ENCODE measurements at regions not wholly inside any gene's neighbourhood (a gene's known extent, or its start where the extent isn't known, plus 50 kb on each side); places are given as distances from the start of the nearest gene placed in this dataset.

DNA sequence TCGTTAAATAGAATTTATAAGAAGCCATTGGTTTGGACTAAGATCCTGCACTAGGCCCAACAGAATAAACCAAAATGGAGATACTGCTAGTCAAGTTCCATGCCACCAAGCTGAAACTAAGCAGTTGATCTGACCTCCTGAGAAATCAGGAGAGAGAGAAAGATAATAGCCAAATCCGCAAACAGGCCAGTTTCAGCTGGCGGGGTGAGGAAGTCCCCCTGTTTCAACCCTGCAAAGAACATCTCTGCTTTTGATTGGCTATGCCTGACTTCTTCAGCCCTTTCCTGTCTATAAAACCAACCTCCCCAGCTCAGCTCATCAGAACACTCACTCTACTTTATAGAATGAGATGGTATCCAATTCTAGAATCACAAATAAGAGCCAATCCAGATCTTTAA lies 543.3 kb upstream of the ID2 start:
- Mint-ChIP-seq H3K4me1 (peaks cover under 1 to 3% of the 10 kb centered on the region in 2 experiments; a peak in 1 of 4 replicates), H3K9me3 (no peaks in the 10 kb centered on the region; a peak in 1 of 5 replicates), H3K36me3 (ENCODE audit: insufficient read depth in 1 of 3, low read depth in 3 of 3) (peaks cover 0 to under 1% (median 0%) of the 10 kb centered on the region in 3 experiments; a peak in 1 of 7 replicates), H3K27me3 (ENCODE audit: low read depth) (no peaks in the 10 kb centered on the region), H3K4me3 (no peak overlapping the region), H3K27ac (no peak overlapping the region)
- Histone ChIP-seq H3K27ac (ENCODE audit: insufficient read length, low read depth, low read length) (no peak overlapping the region), H3K27me3 (ENCODE audit: insufficient read depth, low read length) (no peaks in the 10 kb centered on the region), H2BK20ac (ENCODE audit: low read depth, low read length, poor library complexity, severe bottlenecking) (no peak overlapping the region), H3K23me2 (ENCODE audit: insufficient read length, low read depth, low read length, poor library complexity, severe bottlenecking) (no peaks in the 10 kb centered on the region), H4K8ac (replicated peaks; ENCODE audit: insufficient read length, low read depth, low read length) (no peak overlapping the region), H4K91ac (ENCODE audit: insufficient read length, low read depth, low read length) (no peak overlapping the region), H3K79me1 (ENCODE audit: insufficient read depth, low read depth, low read length, poor library complexity, severe bottlenecking) (no peaks in the 10 kb centered on the region), H3K4me2 (ENCODE audit: insufficient read depth, insufficient read length, low read length) (no peak overlapping the region), H3K23ac (ENCODE audit: insufficient read length, low read depth, low read length) (no peak overlapping the region), H3K79me2 (ENCODE audit: insufficient read depth, low read length) (no peaks in the 10 kb centered on the region), H2BK5ac (ENCODE audit: insufficient read length, low read length) (no peak overlapping the region), H3K4me1 (ENCODE audit: insufficient read depth, low read length) (no peaks in the 10 kb centered on the region), H3K9ac (ENCODE audit: extremely low read depth, insufficient read length, low read length) (no peak overlapping the region), H2AK5ac (ENCODE audit: insufficient read length, low read length) (no peak overlapping the region), H3K18ac (ENCODE audit: insufficient read length, low read depth, low read length) (no peak overlapping the region), H3T11ph (ENCODE audit: low read length) (no peak overlapping the region), H2BK15ac (ENCODE audit: low read depth, low read length) (no peak overlapping the region), H3K4ac (ENCODE audit: low read depth, low read length) (no peak overlapping the region), H2AFZ (ENCODE audit: low read length) (no peak overlapping the region), H3K56ac (ENCODE audit: insufficient read length, low read depth, low read length) (no peak overlapping the region), H4K20me1 (ENCODE audit: control insufficient read depth, insufficient read depth, insufficient read length) (no peaks in the 10 kb centered on the region), H4K5ac (ENCODE audit: insufficient read length, low read depth, low read length) (no peak overlapping the region), H3K14ac (ENCODE audit: insufficient read depth, low read length) (no peak overlapping the region), H2BK12ac (ENCODE audit: insufficient read length, low read depth, low read length) (no peak overlapping the region), H3K9me3 (ENCODE audit: control insufficient read depth, low read depth, low read length) (no peaks in the 10 kb centered on the region), H2BK120ac (ENCODE audit: low read depth, low read length, poor library complexity, severe bottlenecking) (no peak overlapping the region)
- WGBS (ENCODE audit: extremely low coverage, insufficient read length, low lambda C conversion rate), result no CpG with 5 or more reads among the region's 3 CpGs
- TF ChIP-seq, protein P1, sequence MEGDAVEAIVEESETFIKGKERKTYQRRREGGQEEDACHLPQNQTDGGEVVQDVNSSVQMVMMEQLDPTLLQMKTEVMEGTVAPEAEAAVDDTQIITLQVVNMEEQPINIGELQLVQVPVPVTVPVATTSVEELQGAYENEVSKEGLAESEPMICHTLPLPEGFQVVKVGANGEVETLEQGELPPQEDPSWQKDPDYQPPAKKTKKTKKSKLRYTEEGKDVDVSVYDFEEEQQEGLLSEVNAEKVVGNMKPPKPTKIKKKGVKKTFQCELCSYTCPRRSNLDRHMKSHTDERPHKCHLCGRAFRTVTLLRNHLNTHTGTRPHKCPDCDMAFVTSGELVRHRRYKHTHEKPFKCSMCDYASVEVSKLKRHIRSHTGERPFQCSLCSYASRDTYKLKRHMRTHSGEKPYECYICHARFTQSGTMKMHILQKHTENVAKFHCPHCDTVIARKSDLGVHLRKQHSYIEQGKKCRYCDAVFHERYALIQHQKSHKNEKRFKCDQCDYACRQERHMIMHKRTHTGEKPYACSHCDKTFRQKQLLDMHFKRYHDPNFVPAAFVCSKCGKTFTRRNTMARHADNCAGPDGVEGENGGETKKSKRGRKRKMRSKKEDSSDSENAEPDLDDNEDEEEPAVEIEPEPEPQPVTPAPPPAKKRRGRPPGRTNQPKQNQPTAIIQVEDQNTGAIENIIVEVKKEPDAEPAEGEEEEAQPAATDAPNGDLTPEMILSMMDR (conservative IDR thresholded peaks at IDR 0.05), result no peak
- no peak for DNase-seq

All from H9 (cell line).